GM19035 (cell line): ENCODE measurements at regions not wholly inside any gene's neighbourhood (a gene's known extent, or its start where the extent isn't known, plus 50 kb on each side); places are given as distances from the start of the nearest gene placed in this dataset.

ENCODE experiments used
- ATAC-seq: cut with Tn5 transposase; IDR thresholded peaks from one replicate; pipeline ENCODE4 v1.9.1; 2021; ENCODE audit not compliant: unreplicated experiment

DNA sequence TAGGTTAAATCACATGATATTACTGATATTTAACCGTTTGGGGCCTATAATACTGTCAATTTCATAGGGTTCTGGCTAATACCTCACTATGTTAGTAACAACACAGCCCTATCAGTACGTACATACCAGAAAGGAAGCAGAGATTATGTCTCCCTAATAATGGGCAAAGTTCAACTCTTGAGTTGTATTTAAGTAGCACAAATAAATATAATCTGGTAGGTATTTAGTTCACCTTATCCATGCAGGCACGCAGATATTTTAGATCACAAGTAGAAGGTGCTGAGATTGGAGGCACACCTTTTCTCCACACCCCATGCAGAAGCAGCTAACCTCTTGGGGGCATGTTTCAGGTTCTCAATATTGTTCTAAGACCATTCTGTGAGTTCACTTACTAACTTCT lies 118.9 kb downstream of the IRS1 start:
- no peak for ATAC-seq

DNA sequence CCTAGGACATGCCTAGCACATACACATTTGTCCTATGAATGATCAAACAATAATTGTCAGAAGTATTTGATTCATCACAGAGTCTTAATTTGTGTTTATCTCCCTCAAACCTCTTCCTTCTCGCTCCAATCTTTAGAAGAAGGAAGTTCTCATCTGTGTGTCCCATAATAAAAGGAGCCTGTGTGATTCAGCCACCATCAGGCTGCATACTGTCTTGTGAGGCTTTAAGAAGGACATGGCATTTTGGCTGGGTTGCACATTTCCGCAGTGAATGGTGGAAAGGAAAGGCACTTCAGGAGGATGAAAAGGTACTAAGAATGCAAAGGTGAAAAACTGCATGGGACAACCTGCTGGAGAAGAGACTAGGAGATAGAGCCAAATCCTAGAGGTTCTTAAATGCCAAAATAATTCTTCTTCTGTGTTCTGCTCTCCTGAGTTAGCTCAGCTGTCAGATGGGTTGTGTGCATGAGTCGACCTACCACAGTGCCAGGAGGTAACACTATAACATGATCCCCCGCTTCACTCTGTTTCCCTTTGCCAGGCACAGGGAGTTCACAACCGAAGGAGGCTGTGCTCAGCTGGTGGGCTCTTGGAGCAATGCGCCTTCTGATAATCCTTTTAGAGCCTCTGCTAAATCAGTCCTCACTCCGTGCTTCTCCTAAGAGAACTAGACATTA lies 120.1 kb downstream of the IRS1 start:
- ATAC-seq, result no peak

DNA sequence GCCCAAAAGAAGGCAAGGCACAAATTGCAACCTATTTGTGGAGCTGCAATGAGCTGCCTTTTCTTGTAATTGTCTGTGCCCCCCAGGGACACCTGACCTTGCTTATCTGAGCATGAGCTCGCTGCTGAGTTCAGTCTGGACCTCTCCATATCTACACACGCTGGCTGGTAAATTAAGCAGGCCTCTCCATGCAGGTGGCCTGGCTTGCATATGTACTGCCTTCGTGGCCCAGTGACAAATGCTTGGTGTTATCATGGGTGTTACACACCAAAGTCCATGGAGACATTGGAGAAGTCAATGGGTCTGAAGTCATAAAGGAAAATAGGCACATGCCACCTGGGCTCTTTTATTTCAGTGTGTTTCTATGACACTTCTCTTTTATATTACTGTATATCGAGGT lies 121.2 kb downstream of the IRS1 start:
- no peak for ATAC-seq

DNA sequence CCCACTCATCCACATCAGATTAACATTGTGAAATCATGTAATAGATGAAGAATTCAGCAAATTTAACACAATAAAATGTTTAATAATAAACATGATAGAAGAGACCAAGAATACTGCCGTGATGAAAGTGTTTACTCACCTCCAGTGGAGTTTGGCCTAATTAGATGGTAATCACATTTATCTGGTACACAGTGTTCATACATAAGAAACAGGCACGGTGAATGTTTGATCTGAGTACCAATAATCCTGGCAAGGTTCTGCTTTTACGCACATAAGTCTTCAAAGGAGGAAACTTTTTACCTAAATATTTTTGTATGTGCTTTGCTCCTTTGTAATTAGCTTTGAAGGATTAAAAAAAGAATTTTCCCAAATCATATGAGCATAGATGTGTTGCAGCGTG lies 122.5 kb downstream of the IRS1 start:
- no peak for ATAC-seq

DNA sequence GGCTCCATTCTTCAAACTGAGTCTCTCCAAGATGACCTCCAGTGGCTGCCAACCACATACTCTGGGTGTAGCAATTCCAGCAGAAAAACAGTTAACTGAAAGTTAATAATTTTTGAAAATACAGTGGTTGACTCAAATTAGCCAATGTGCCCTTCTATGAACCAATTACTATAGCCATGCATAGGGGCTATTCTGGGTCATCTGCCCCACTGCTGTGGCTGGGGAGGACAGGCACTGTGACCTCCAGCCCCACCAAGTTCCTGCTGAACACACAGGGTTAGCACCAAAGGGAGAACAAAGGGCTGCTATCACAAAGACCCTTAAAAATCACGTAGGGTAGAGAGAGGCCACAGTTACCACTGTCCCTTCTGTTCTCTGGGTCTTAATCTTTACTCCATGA lies 123.0 kb downstream of the IRS1 start:
- ATAC-seq, result no peak

DNA sequence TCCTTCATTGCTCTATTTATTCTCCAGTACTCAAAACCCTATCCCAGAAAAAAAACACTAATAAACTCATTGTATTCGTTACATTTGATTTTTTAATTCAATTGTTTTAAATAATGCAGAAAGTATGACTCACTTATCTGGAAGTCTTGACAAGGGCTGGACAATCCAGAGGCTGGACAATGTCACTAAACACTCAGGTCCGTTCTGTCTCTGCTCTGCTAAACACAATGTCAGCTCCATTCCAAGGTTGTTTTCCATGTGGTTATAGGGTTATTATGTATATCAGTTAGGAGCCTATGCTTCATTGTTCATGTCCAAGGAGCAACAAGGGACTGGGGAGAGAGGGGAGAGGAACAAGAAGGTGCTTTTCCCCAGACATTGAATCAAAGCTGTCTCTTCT lies 125.5 kb downstream of the IRS1 start:
- no peak for ATAC-seq

DNA sequence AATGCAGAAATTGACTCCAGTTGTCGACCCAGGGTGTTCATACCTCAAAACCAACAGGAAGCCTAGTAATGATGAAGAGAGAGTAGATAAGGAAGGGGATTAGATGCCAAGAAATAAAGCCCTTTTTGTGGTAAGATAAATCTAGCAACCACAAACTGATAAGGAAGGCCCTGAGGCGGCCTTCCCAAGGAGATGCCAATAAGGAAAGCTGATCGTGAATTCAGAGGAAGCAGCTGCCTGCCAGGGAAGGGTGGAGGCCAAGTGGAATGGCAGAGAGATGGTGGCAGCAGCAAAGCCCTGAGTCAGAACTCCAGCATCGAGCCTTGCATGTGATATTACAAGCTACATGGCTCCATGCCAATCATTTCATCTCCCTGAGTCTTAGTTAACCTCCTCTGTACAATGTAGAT lies 126.3 kb downstream of the IRS1 start:
- ATAC-seq, result no peak

DNA sequence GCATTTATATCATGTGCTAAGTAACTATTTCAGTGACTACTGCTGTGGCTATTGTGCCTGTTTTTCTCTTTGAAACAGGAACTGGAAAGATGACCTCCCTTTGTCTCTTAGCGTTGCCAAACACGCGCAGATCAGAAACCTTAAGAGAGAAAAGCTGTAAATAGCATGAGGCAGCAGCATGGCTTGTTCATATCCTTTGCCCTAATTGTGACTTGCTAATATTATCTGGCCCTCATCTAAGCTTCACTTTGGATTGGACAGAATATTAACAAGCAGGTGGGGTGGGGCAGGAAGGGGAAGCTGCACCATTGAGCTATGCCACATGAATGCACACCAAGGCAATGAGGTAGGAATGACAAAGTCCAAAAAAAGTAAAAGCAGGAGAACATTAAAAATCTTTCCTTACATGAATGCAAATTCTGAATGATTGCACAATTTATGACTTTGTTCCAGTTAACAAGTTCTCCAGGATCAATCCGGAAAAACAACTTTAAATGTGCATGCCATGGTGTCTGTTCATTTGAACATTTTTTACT lies 128.4 kb downstream of the IRS1 start:
- ATAC-seq, result no peak

DNA sequence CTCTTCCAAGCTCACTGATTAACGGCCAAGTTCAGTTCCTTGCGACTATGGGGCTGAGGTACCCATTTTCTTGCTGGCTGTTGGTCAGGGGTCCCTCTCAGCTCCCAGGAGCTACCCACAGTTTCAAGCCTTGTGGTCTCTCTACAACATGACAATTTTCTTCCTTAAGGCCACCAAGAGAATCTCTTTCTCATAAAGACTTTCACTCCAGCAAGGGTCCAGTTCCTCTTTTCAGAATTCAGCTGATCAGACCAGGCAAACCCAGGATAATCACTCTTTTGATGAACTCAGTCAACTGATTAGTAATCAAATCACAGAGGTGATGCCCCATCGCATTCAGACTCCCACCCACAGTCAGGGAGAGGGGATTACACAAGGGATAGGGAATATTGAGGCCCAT lies 129.7 kb downstream of the IRS1 start:
- ATAC-seq, result peak; percentile 68

DNA sequence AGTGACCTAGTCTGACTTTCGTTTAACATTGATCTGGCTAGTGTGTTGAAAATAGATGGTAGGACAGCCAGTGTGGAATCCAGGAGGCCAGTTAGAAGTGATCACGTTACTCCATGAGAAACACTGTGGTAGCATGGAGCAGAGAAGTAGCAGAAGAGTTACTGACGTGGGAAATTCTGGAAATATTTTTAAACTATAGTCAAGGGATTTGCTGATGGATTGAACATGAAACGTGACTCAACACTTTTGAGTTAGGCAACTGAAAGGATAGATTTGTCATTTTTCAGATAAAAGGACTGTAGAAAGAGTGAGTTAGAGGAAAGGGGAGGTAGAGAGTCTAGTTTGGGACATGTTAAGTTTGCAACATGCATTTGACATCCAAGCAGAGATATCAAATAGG lies 130.4 kb downstream of the IRS1 start:
- ATAC-seq, result no peak

DNA sequence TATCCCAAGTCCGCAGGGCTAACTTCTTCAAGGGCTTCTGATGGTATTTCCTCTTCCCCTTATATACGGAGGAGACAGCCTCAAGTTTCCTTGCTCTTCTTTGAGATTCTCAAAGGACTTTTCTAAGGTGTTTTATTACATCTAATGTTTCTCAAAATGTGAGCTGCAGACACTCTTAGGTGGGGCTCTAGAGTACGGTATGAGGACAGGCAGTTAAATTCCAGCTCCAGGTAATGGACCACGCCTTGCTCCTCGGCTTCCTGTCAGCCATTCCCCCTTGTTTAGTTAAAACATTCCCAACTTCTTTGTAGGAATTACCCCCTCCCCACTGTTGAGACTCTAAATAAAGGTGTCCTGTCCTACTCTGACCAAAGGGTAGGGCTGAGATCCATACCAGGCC lies 131.9 kb downstream of the IRS1 start:
- ATAC-seq, result no peak

DNA sequence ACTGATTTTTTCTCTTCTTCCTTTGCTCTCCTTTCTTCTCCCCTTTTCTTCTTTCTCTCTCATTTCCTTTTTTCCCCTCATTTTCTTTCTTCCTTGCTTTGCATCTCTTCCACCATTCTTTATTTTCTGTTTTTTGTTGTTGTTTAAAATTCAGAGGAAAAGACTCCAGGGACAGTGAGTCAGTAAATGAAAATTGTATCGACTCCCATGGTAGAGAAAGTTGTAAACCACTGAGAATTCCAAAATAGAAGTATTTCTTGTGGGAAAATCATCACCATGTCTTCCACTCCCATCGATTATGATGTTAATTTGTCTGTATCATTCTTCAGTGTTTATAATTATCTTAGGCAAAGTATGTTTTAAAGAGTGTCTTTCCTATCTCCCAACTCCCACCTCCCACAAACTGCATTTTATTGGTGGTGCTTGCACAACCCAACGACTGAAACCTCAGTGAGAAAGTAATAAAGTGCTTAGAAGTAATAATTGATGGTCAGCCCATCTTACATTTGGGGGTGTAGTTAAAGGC lies 134.3 kb downstream of the IRS1 start:
- ATAC-seq, result no peak

DNA sequence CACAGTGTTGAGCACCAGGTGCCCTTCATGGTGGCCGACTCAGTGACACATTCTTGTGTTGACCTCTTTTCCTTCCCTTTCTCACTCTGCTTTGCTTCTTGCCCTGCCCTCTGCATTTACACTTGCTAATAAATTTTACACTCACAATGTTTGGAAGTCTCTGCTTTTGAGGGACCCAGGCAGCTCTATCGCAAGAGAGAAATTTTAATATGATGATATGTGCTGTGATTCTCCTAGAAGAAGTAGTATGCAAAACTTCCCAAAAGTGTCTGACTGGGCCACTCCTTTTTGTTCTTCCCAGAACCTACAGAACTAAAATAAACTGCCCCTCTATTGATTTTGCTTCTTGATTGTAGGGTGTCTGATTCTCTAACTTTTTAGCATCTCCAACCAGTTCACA lies 135.0 kb downstream of the IRS1 start:
- ATAC-seq, result no peak

DNA sequence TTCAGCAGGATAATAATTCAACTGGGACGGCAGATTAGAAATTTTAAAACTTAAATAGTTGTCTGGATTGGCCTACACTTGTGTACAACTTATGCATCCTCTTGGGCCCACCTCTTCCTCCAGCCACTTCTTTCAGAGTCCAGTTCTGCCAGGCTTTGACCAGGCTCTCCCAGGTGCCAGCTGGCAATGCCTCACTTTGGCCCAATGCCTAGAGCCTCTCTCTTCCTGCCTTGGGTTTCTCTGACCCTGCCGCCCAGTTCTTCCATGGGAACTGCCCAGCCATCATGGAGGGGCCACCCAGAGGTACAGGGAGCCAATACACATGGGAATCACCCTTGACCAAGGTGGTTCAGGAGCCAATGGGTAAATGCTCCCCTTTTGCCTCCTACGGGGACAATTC lies 135.5 kb downstream of the IRS1 start:
- no peak for ATAC-seq

DNA sequence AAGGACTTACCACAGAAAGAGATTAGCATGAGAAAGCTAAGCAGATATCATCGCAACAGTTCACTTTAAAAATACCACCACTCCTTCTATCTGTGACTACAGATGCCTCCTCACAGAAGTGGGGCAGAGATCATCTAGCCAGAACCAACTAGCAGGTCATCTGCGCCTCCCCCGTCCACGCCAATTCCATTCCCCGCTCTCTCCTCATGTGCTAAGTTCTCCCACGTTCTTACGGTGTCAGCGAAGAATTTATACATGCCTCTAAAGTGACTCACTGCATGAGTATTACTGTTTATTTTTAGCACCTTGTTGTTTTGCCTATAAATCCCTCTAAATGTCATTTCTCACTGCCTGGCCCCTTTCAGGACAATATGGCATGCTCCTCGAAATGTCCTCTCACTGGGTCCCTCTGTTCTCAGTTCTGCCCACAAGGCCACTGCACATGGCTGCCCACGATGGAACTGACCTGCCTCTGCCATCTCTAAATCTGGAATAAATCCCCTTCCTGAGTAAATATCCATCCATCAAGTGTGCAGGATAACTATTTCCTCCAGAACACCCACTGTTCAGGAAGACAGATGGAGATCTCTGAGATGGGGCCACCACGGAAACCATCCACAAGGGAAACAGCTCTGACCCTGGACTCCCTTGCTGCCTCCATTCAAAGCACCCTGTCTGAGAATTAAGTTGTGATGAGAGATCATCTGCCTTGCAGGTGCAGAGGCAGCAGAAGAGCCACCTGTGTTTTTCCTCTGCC lies 137.7 kb downstream of the IRS1 start:
- ATAC-seq, result no peak

DNA sequence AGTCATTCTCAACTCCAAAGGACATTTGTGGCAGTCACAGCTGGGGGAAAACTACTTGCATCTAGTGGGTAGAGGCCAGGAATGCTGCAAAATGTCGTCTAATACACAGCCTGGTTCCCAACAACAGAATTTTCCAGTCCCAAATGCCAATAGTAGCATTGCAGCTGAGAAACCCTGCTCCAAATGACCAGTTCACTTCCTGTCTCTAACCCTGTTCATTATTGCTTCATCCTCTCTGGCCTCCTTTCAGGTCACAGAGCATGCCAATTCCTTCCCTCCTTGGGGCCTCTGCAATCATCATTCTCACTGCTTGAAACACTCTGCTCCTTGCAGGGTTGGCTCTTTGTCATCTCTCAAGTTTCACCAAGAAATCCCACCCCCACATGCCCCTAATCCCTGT lies 139.1 kb downstream of the IRS1 start:
- ATAC-seq, result no peak

DNA sequence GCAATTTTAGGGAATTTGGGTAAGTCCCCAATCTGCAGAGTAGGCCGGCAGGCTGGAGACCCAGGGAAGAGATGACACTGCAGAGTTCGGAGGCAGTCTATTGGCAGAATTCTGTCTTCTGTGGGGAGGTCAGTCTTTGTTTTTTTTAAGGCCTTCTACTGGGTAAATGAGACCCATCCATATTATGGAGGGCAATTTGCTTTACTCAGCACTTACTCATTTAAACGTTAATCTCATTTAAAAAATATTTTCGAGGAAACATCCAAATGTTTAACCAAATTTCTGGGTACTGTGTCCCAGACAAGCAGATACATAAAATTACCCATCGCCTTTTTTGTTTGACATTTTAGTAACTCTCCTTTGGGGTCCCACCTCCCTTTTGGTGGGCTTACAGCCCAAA lies 139.5 kb downstream of the IRS1 start:
- ATAC-seq, result no peak

DNA sequence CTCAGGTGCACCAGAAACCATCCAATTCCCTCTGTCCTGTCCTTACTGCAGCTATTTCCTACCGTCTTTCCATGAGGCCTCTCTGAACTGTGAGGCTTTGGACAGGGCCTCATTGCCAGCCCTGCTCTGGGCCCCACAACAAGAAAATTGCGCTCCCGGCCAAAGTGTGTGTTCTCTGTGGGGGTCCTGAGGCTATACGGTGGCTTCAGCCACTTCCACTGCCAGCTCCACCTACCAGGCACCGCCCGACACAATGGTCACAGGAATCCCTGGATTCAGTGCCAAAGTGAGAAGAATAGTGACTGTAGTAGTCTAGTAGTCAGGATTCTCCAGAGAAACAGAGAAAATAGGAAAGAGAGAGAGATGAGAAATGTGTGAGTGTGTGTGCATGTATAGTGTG lies 140.2 kb downstream of the IRS1 start:
- ATAC-seq, result no peak

DNA sequence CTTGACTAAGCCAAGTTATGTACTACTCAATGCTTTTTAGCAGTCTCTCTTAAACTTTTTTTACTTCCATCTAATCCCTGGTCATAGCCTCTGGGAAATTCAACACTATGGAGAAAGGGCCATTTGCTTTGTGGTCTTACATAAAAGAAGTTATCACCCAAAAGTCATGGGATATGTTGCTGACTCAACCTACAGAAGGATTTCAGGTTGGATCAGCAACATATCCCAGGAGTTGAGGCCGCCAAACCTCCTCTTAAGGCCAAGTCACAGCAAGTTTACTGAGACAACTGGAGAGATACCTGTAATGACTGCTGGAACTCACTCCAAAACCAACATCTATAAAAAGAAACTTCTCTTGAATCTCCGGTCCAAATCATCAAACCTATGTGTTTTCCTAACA lies 141.1 kb downstream of the IRS1 start:
- ATAC-seq, result no peak

DNA sequence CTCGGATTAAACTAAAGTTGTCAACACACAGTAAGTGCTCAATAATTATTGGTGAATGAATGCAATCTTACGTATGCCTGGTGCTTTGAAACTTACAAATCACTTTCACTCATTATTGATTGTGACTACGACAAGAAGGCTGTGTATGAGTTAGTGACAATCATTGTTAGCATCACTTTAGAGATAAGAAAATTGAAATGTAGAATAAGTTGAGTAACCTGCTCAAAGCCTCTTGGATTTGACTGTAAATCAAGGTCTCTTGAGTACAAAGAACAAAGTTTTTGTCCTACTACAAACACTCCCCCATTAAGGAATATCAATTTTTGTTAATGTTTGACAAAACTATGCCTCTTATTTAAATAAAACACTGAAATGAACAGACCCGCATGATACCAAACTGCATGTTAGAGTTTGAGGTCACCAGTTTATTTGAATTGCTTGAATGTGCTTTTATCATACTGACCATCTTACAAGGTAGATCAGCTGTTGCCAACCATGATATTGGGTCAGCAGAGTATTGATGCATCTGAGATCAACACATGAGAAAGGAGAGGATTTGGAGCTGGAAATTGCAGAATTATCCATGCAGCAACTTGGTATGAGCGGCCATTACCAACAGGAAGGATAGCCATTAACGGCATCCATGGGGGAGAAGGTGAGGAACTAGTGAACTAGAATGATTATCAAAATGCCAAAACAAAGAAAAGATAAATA lies 142.1 kb downstream of the IRS1 start:
- no peak for ATAC-seq

DNA sequence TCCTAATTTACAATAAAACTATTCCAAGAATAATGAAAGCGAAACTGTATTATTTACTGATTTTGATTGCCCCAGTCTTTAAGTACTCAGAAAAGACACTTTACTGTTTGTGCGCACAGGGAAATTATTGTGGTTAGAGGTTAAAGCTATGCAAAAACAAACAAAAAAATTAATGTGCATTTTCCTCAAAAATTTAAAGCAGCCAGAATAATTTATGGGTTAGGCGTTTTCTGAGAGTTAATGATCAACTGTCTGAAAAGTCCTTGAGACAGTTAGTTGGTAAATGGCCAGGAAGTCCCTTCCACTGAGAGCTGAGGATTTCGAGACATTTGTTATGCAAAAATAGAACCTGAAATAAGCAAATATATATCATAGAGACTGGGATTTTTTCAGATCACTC lies 143.3 kb downstream of the IRS1 start:
- no peak for ATAC-seq

DNA sequence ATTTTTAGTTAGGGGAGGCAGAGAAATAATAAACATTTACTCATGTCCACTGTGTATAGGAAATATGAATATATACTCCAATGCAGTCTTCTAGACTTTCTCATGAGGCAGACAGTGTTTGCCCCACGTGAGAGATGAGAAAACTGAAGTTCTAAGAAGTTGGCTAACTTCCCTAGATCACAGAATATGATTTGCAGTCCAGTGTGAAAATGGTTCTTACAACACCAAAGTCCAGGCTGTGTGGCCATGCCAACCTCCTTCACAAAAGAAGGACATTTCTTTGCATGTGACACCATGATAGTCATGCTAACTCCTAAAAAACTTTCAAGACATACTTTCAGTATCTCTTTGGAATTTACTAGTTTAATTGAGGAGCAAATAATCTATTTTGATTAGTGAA lies 143.7 kb downstream of the IRS1 start:
- ATAC-seq, result no peak
